ENCODE measurements at regions not wholly inside any gene's neighbourhood (a gene's known extent, or its start where the extent isn't known, plus 50 kb on each side); places are given as distances from the start of the nearest gene placed in this dataset.

GRCh38 chr13:32863596-32863995 is 152.6 kb upstream of the KL start:
- no peak for DNase-seq

GRCh38 chr13:32866921-32867320 is 149.3 kb upstream of the KL start:
- DNase-seq = no peak

GRCh38 chr13:32877491-32877890 is 138.7 kb upstream of the KL start:
- no peak for DNase-seq

- no peak for DNase-seq
Measured at GRCh38 chr13:32878163-32878562, 138.1 kb upstream of the KL start.

- DNase-seq = no peak
Measured at GRCh38 chr13:32880636-32881035, 135.6 kb upstream of the KL start.

GRCh38 chr13:32881074-32881776 is 135.0 kb upstream of the KL start:
- DNase-seq = no peak

GRCh38 chr13:32881777-32882145 is 134.5 kb upstream of the KL start:
- DNase-seq = no peak

- no peak for DNase-seq
Measured at GRCh38 chr13:32882691-32883090, 133.5 kb upstream of the KL start.

GRCh38 chr13:32883474-32883873 is 132.7 kb upstream of the KL start:
- DNase-seq = no peak

GRCh38 chr13:32887617-32888016 is 128.6 kb upstream of the KL start:
- DNase-seq = no peak

GRCh38 chr13:32889986-32890565 is 126.1 kb upstream of the KL start:
- DNase-seq = no peak

GRCh38 chr13:32893176-32893575 is 123.0 kb upstream of the KL start:
- no peak for DNase-seq

GRCh38 chr13:32894589-32895001 is 121.6 kb upstream of the KL start:
- no peak for DNase-seq

GRCh38 chr13:32895296-32895695 is 120.9 kb upstream of the KL start:
- no peak for DNase-seq

- no peak for DNase-seq
Measured at GRCh38 chr13:32897296-32897695, 118.9 kb upstream of the KL start.

- no peak for DNase-seq
Measured at GRCh38 chr13:32902029-32902780, 114.0 kb upstream of the KL start.

- no peak for DNase-seq
Measured at GRCh38 chr13:32902874-32903273, 113.3 kb upstream of the KL start.

GRCh38 chr13:32903720-32904119 is 112.5 kb upstream of the KL start:
- DNase-seq = no peak

GRCh38 chr13:32904266-32904665 is 112.0 kb upstream of the KL start:
- no peak for DNase-seq

- no peak for DNase-seq
Measured at GRCh38 chr13:32905063-32905863, 111.0 kb upstream of the KL start.

- no peak for DNase-seq
Measured at GRCh38 chr13:32905864-32906180, 110.4 kb upstream of the KL start.

- DNase-seq = no peak
Measured at GRCh38 chr13:32907211-32907610, 109.0 kb upstream of the KL start.

GRCh38 chr13:32910530-32910929 is 105.7 kb upstream of the KL start:
- DNase-seq = no peak

- peak in 1 of 2 donors; percentile 16 for DNase-seq
Measured at GRCh38 chr13:32911506-32911905, 104.7 kb upstream of the KL start.
